Trophoblast cell (in vitro differentiated cells and primary cell): ENCODE measurements at regions not wholly inside any gene's neighbourhood (a gene's known extent, or its start where the extent isn't known, plus 50 kb on each side); places are given as distances from the start of the nearest gene placed in this dataset.

Source experiments
- DNase-seq, 2 donors: peaks; one replicate each; pipeline ENCODE4 v3.0.0-alpha.2; 2016
- H2AFZ ChIP-seq: 2 replicates; pipeline ENCODE4 v1.6.1; 2013; ENCODE audit warnings: low read length, moderate library complexity, mild to moderate bottlenecking; ENCODE audit not compliant: insufficient read depth, poor library complexity
- H2AK5ac ChIP-seq: 2 replicates; pipeline ENCODE4 v1.6.1; 2013; ENCODE audit warnings: mild to moderate bottlenecking, low read length
- H2BK120ac ChIP-seq: 2 replicates; pipeline ENCODE4 v1.6.1; 2013; ENCODE audit warnings: low read length, mild to moderate bottlenecking, moderate library complexity; ENCODE audit not compliant: insufficient read depth, poor library complexity
- H2BK12ac ChIP-seq: 2 replicates; pipeline ENCODE4 v1.6.1; 2013; ENCODE audit warnings: mild to moderate bottlenecking, low read length, moderate library complexity
- H2BK5ac ChIP-seq: 2 replicates; pipeline ENCODE4 v1.6.1; 2013; ENCODE audit warnings: low read length, low read depth, moderate library complexity, mild to moderate bottlenecking; ENCODE audit not compliant: poor library complexity
- H3K14ac ChIP-seq: 2 replicates; pipeline ENCODE4 v1.6.1; 2013; ENCODE audit warnings: mild to moderate bottlenecking, low read length
- H3K18ac ChIP-seq: 2 replicates; pipeline ENCODE4 v1.6.1; 2013; ENCODE audit warnings: mild to moderate bottlenecking, low read length
- H3K23ac ChIP-seq: 2 replicates; pipeline ENCODE4 v1.6.1; 2013; ENCODE audit warnings: low read length
- H3K27ac ChIP-seq: 2 replicates; pipeline ENCODE4 v1.5.1; 2013; ENCODE audit warnings: low read depth, mild to moderate bottlenecking, inconsistent platforms, low read length, moderate library complexity
- H3K27me3 ChIP-seq: 2 replicates; pipeline ENCODE4 v1.6.1; 2013; ENCODE audit warnings: inconsistent platforms, mild to moderate bottlenecking, low read length, moderate library complexity; ENCODE audit not compliant: insufficient read depth
- H3K36me3 ChIP-seq, 2 experiments: 1 replicate in 1 of 2; 2 replicates in 1 of 2; pipeline ENCODE4 v1.6.1; 2013; ENCODE audit warnings: low read length in 2 of 2, mild to moderate bottlenecking in 2 of 2, moderate library complexity in 1 of 2; ENCODE audit not compliant: insufficient read depth in 2 of 2, control insufficient read depth in 1 of 2
- H3K4ac ChIP-seq: 2 replicates; pipeline ENCODE4 v1.6.1; 2013; ENCODE audit warnings: low read depth, mild to moderate bottlenecking, low read length, moderate library complexity
- H3K4me1 ChIP-seq, 2 experiments: 1 replicate in 1 of 2; 2 replicates in 1 of 2; pipeline ENCODE4 v1.6.1; 2013; ENCODE audit warnings: low read length in 2 of 2, mild to moderate bottlenecking in 2 of 2, moderate library complexity in 1 of 2; ENCODE audit not compliant: insufficient read depth in 2 of 2, control insufficient read depth in 1 of 2
- H3K4me2 ChIP-seq: 2 replicates; pipeline ENCODE4 v1.6.1; 2013; ENCODE audit warnings: inconsistent platforms, mild to moderate bottlenecking, low read length, moderate library complexity
- H3K4me3 ChIP-seq: 2 replicates; pipeline ENCODE4 v1.5.1; 2013; ENCODE audit warnings: mild to moderate bottlenecking, low read depth, low read length, inconsistent platforms
- H3K79me1 ChIP-seq: one replicate; pipeline ENCODE4 v1.6.1; 2013; ENCODE audit warnings: low read length
- H3K79me2 ChIP-seq: 2 replicates; pipeline ENCODE4 v1.6.1; 2013; ENCODE audit warnings: low read length, mild to moderate bottlenecking; ENCODE audit not compliant: control insufficient read depth, insufficient read depth, poor library complexity
- H3K9ac ChIP-seq: 2 replicates; pipeline ENCODE4 v1.6.1; 2013; ENCODE audit warnings: mild to moderate bottlenecking, low read length
- H3K9me3 ChIP-seq: 2 replicates; pipeline ENCODE4 v1.6.1; 2013; ENCODE audit warnings: low read depth, mild to moderate bottlenecking, control low read depth, inconsistent platforms, low read length; ENCODE audit not compliant: insufficient read depth
- H4K12ac ChIP-seq: 2 replicates; pipeline ENCODE4 v1.6.1; 2013; ENCODE audit warnings: low read depth, mild to moderate bottlenecking, low read length, moderate library complexity
- H4K8ac ChIP-seq: 2 replicates; pipeline ENCODE4 v1.6.1; 2013; ENCODE audit warnings: low read depth, mild to moderate bottlenecking, low read length, moderate library complexity
- H4K91ac ChIP-seq: one replicate; pipeline ENCODE4 v1.6.1; 2013; ENCODE audit warnings: low read depth, mild to moderate bottlenecking, low read length, moderate library complexity
- WGBS: extraction: QIAGEN DNeasy Blood & Tissue Kit; methylation state at CpG from one replicate; pipeline ENCODE4 v1.1.7; 2013; ENCODE audit warnings: missing lambda C conversion rate; ENCODE audit not compliant: insufficient read length, insufficient coverage; ENCODE audit errors: extremely low coverage; 5-methylcytosine and 5-hydroxymethylcytosine counted together

DNA sequence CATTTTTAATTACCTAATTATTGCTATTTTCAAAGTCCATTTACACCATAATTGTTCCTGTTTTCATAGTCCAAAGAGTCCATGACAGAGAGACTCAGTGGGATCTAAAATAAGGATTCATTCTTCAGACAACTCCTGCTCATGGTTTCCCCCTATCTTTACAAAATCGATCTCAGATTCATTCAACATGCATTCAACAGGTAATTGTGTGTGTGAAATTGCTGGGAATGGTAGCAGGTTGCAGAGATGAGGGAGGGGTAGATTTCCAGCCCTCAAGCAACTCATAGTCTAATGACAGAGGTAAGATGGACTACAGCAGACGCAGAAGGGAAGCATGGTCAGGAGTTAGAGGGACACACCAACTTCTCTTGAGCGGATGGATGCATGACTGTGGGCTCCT, 138.1 kb downstream of the TSHZ3 start:
- Histone ChIP-seq H4K91ac (no peak overlapping the region), H2BK120ac (no peak overlapping the region), H2BK12ac (no peak overlapping the region)

GRCh38 chr19:31205887-31206518, 143.2 kb downstream of the TSHZ3 start:
- no peaks in the 10 kb centered on the region for H3K36me3 ChIP-seq
- no peak overlapping the region for H3K4ac ChIP-seq
- H2BK120ac ChIP-seq: no peak overlapping the region
- H3K79me2 ChIP-seq: no peaks in the 10 kb centered on the region
- DNase-seq: no peak
- no peaks in the 10 kb centered on the region for H3K79me1 ChIP-seq
- no peak overlapping the region for H3K4me3 ChIP-seq
- H3K9me3 ChIP-seq: no peaks in the 10 kb centered on the region
- no peak overlapping the region for H2AFZ ChIP-seq
- no peak overlapping the region for H2BK5ac ChIP-seq
- H4K12ac ChIP-seq: no peak overlapping the region
- no peak overlapping the region for H3K18ac ChIP-seq
- no peak overlapping the region for H3K14ac ChIP-seq
- H3K9ac ChIP-seq: no peak overlapping the region
- H4K8ac ChIP-seq: no peak overlapping the region
- 100% methylated on average over 1 of the region's 2 CpGs for WGBS
- no peak overlapping the region for H3K23ac ChIP-seq
- H3K27me3 ChIP-seq: no peaks in the 10 kb centered on the region
- no peak overlapping the region for H2AK5ac ChIP-seq
- H3K4me1 ChIP-seq: no peaks in the 10 kb centered on the region
- H3K4me2 ChIP-seq: no peak overlapping the region
- H3K27ac ChIP-seq: no peak overlapping the region
- no peak overlapping the region for H2BK12ac ChIP-seq
- H4K91ac ChIP-seq: no peak overlapping the region

More for the DNA sequence above, 138.1 kb downstream of the TSHZ3 start:
- Histone ChIP-seq H3K14ac (no peak overlapping the region), H3K4me3 (no peak overlapping the region), H2AFZ (no peak overlapping the region), H3K27me3 (no peaks in the 10 kb centered on the region), H4K8ac (no peak overlapping the region), H3K23ac (no peak overlapping the region), H3K18ac (no peak overlapping the region), H3K79me2 (no peaks in the 10 kb centered on the region), H3K79me1 (peaks cover 2% of the 10 kb centered on the region), H4K12ac (no peak overlapping the region), H3K9ac (no peak overlapping the region), H3K4me2 (no peak overlapping the region), H3K9me3 (no peaks in the 10 kb centered on the region), H3K4me1 (peaks cover 0 to 4% of the 10 kb centered on the region in 2 experiments), H3K36me3 (no peaks in the 10 kb centered on the region), H2BK5ac (no peak overlapping the region), H3K4ac (no peak overlapping the region), H3K27ac (no peak overlapping the region), H2AK5ac (no peak overlapping the region)
- WGBS: no CpG with 5 or more reads among the region's 3 CpGs
- DNase-seq: no peak

DNA sequence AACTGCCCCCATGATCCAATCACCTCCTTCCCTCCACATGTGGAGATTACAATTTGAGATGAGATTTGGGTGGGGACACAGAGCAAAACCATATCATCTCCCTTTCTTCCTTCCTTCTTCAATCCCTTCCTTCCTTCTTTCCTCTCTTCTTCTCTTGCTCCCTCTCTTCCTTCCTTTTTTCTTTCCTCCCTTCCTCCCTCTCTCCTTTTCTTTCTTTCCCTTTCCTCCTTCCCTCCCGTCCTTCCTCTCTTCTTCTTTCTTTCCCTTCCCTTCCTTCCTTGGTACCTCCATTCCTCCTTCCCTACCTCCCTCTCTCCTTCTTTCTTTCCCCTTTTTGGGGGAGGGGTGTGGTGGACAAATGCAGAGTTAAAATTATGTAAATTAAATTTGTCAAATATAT, 145.1 kb downstream of the TSHZ3 start:
- no peak overlapping the region for H3K4me2 ChIP-seq
- no peak overlapping the region for H2BK120ac ChIP-seq
- H4K8ac ChIP-seq: no peak overlapping the region
- no peaks in the 10 kb centered on the region for H3K36me3 ChIP-seq
- no peak overlapping the region for H3K4me3 ChIP-seq
- WGBS: no CpG with 5 or more reads among the region's 1 CpG
- no peak overlapping the region for H3K23ac ChIP-seq
- no peak overlapping the region for H4K91ac ChIP-seq
- H2AFZ ChIP-seq: no peak overlapping the region
- no peaks in the 10 kb centered on the region for H3K9me3 ChIP-seq
- no peak overlapping the region for H3K18ac ChIP-seq
- H2BK5ac ChIP-seq: no peak overlapping the region
- no peak overlapping the region for H3K27ac ChIP-seq
- no peaks in the 10 kb centered on the region for H3K4me1 ChIP-seq
- H2BK12ac ChIP-seq: no peak overlapping the region
- no peak overlapping the region for H3K9ac ChIP-seq
- H3K79me2 ChIP-seq: no peaks in the 10 kb centered on the region
- H3K4ac ChIP-seq: no peak overlapping the region
- H4K12ac ChIP-seq: no peak overlapping the region
- no peaks in the 10 kb centered on the region for H3K27me3 ChIP-seq
- DNase-seq: no peak
- H3K79me1 ChIP-seq: no peaks in the 10 kb centered on the region
- no peak overlapping the region for H2AK5ac ChIP-seq
- H3K14ac ChIP-seq: no peak overlapping the region

- H2BK12ac ChIP-seq: no peak overlapping the region
- H3K4me1 ChIP-seq: no peaks in the 10 kb centered on the region
- H3K27me3 ChIP-seq: no peaks in the 10 kb centered on the region
- no CpG with 5 or more reads among the region's 2 CpGs for WGBS
- no peak overlapping the region for H3K18ac ChIP-seq
- H3K9me3 ChIP-seq: no peaks in the 10 kb centered on the region
- no peak overlapping the region for H2BK5ac ChIP-seq
- no peak overlapping the region for H3K4ac ChIP-seq
- no peak overlapping the region for H4K91ac ChIP-seq
- no peak overlapping the region for H3K4me3 ChIP-seq
- no peaks in the 10 kb centered on the region for H3K79me2 ChIP-seq
- H3K27ac ChIP-seq: no peak overlapping the region
- H3K23ac ChIP-seq: peak overlapping the region; percentile 37
- H2AK5ac ChIP-seq: no peak overlapping the region
- no peak overlapping the region for H4K12ac ChIP-seq
- H3K79me1 ChIP-seq: no peaks in the 10 kb centered on the region
- no peak overlapping the region for H4K8ac ChIP-seq
- no peak overlapping the region for H2BK120ac ChIP-seq
- no peak overlapping the region for H3K9ac ChIP-seq
- DNase-seq: peak in 1 of 2 donors; percentile 0
- H3K36me3 ChIP-seq: no peaks in the 10 kb centered on the region
- H3K4me2 ChIP-seq: no peak overlapping the region
- no peak overlapping the region for H3K14ac ChIP-seq
- H2AFZ ChIP-seq: no peak overlapping the region
Measured at GRCh38 chr19:31185261-31185660, 164.0 kb downstream of the TSHZ3 start.
